OCI-LY7 (cell line): ENCODE measurements at regions not wholly inside any gene's neighbourhood (a gene's known extent, or its start where the extent isn't known, plus 50 kb on each side); places are given as distances from the start of the nearest gene placed in this dataset.

Source experiments
- BruUV-seq: library from RNA; stranded (reverse); fragments of 400-500 nt; replicated peaks from 2 replicates; lab custom pipeline; 2021; lab: Mats Ljungman, UMichigan
- CTCF ChIA-PET: fragments of 300-600 bp; sonication (Branson Sonifier 250); formaldehyde crosslinking; loops from one replicate; lab custom pipeline; 2022; ENCODE audit warnings: antibody characterized with exemption; ENCODE audit not compliant: unreplicated experiment; lab: Charles Lee
- POLR2A ChIA-PET: fragments of 300-600 bp; sonication (Branson Sonifier 250); formaldehyde crosslinking; loops from one replicate; lab custom pipeline; 2022; ENCODE audit warnings: antibody characterized with exemption; lab: Charles Lee
- DNase-seq: peaks from one replicate; pipeline ENCODE4 v3.0.0-alpha.2; 2015; ENCODE audit warnings: low spot score
- H2AFZ ChIP-seq: fragments of 200-600 bp; sonication (generic), shearing (Covaris generic); 2 replicates; pipeline ENCODE4 v1.6.1; 2014; ENCODE audit warnings: mild to moderate bottlenecking, antibody characterized with exemption, low read length, moderate library complexity
- H3K27ac ChIP-seq: fragments of 200-600 bp; sonication (generic); 2 replicates; pipeline ENCODE4 v1.5.1; 2014; ENCODE audit warnings: mixed run types, low read depth, mild to moderate bottlenecking, moderate library complexity, low read length, inconsistent platforms; ENCODE audit not compliant: poor library complexity, severe bottlenecking
- H3K36me3 ChIP-seq: fragments of 200-600 bp; sonication (generic); 2 replicates; pipeline ENCODE4 v1.6.1; 2014; ENCODE audit warnings: mild to moderate bottlenecking, antibody characterized with exemption, low read length, moderate library complexity, mixed read lengths; ENCODE audit not compliant: insufficient read depth
- H3K4me1 ChIP-seq: fragments of 200-600 bp; sonication (generic); 2 replicates; pipeline ENCODE4 v1.5.1; 2014; ENCODE audit warnings: mild to moderate bottlenecking, low read length; ENCODE audit not compliant: insufficient read depth, poor library complexity, severe bottlenecking
- H3K4me2 ChIP-seq: fragments of 200-600 bp; sonication (generic); 2 replicates; pipeline ENCODE4 v1.6.1; 2014; ENCODE audit warnings: mild to moderate bottlenecking, low read length
- H3K4me3 ChIP-seq: fragments of 200-600 bp; sonication (generic); 2 replicates; pipeline ENCODE4 v1.5.1; 2014; ENCODE audit warnings: mild to moderate bottlenecking, low read depth, low read length; ENCODE audit not compliant: poor library complexity, severe bottlenecking
- H3K79me2 ChIP-seq: fragments of 200-600 bp; sonication (generic); 2 replicates; pipeline ENCODE4 v1.6.1; 2016; ENCODE audit warnings: low read depth, mild to moderate bottlenecking, low read length, moderate library complexity, mixed read lengths; ENCODE audit not compliant: insufficient read depth
- H3K9me2 ChIP-seq: fragments of 200-600 bp; sonication (generic); 2 replicates; pipeline ENCODE4 v1.6.1; 2016; ENCODE audit warnings: mild to moderate bottlenecking, low read length, mixed read lengths; ENCODE audit not compliant: insufficient read depth
- H3K9me3 ChIP-seq: fragments of 200-600 bp; sonication (generic); 2 replicates; pipeline ENCODE4 v1.6.1; 2014; ENCODE audit warnings: mild to moderate bottlenecking, mixed run types, low read length, mixed read lengths
- H4K20me1 ChIP-seq: fragments of 200-600 bp; sonication (generic); 2 replicates; pipeline ENCODE4 v1.6.1; 2014; ENCODE audit warnings: mild to moderate bottlenecking, antibody characterized with exemption, low read length, moderate library complexity, mixed read lengths; ENCODE audit not compliant: insufficient read depth
- CTCF ChIP-seq: fragments of 200-600 bp; sonication (generic); conservative IDR thresholded peaks from 2 replicates; pipeline ENCODE4 v1.5.1; 2014; ENCODE audit warnings: mild to moderate bottlenecking, antibody characterized with exemption, low read length, moderate library complexity, mixed read lengths
- EZH2phosphoT487 ChIP-seq: fragments of 200-600 bp; sonication (generic); IDR thresholded peaks from 2 replicates; pipeline ENCODE4 v1.6.1; 2018; ENCODE audit warnings: low read depth, borderline replicate concordance, mild to moderate bottlenecking, mixed run types, antibody characterized with exemption, low read length, moderate library complexity, mixed read lengths
- intact Hi-C: fragments of 100-400 bp; cut with micrococcal nuclease; formaldehyde crosslinking; loops from one replicate; pipeline ENCODE4 v1.10.0; 2022; ENCODE audit not compliant: unreplicated experiment

DNA sequence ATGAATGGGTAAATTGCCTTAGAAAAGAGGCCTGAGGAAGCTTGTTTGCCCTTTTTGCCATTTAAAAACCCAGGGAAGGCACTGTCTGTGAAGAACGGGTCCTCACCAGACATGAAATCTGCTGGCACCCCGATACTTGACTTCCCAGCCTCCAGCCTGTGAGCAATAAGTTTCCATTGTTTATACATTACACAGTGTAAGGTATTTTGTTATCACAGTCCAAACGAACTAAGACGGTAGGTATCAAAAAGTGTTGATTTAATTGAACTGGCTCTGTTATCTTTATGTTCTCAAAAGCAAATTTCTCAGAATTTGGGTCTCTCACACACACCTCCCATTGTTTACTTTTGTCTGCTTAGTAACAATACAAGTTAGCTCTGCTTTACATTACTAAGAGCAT, 181.1 kb upstream of the MARCKS start:
- Histone ChIP-seq H3K4me3 (no peak overlapping the region), H4K20me1 (no peaks in the 10 kb centered on the region), H3K27ac (no peak overlapping the region), H3K4me2 (no peak overlapping the region), H3K4me1 (peaks cover 4% of the 10 kb centered on the region), H3K9me3 (no peaks in the 10 kb centered on the region), H2AFZ (no peak overlapping the region), H3K79me2 (no peaks in the 10 kb centered on the region), H3K36me3 (no peaks in the 10 kb centered on the region), H3K9me2 (no peaks in the 10 kb centered on the region)
- DNase-seq: no peak
- CTCF ChIA-PET: no interaction called here
- POLR2A ChIA-PET: interaction anchor here (0.6 kb wide), 1 partner anchor 117 kb away, joined by 4 read pairs; no protein-coding TSS in a partner anchor
- intact Hi-C loops: no loop called here
- TF ChIP-seq EZH2phosphoT487 (no peak), CTCF (no peak)
- BruUV-seq: no TSS peak

DNA sequence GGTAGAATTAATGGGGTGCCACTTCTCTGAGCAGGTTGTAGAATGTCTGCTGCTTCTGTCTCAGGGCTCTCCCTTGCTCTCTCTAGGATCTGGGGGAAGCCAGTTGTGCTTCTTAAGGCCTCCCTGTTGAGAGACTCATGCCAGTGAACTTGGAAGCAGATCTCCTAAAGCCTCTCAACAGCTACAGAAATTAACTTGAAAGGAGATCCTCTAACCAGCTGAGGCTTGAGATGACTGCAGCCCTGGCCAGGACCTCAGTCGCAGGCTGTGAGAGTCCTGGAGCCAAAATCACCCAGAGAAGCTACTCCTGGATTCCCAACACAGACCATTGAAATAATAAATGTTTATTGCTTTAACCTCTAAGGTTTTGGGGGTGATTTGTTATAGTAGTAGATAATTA, 180.2 kb upstream of the MARCKS start:
- Histone ChIP-seq H3K9me2 (no peaks in the 10 kb centered on the region), H3K36me3 (no peaks in the 10 kb centered on the region), H4K20me1 (no peaks in the 10 kb centered on the region), H3K79me2 (no peaks in the 10 kb centered on the region), H3K27ac (no peak overlapping the region), H2AFZ (no peak overlapping the region), H3K9me3 (no peaks in the 10 kb centered on the region), H3K4me2 (no peak overlapping the region), H3K4me1 (peaks cover 13% of the 10 kb centered on the region), H3K4me3 (no peak overlapping the region)
- no peak for TF ChIP-seq CTCF
- TF ChIP-seq EZH2phosphoT487: no peak
- intact Hi-C loops: no loop called here
- DNase-seq: no peak
- ChIA-PET POLR2A (interaction anchor here (0.6 to 1.6 kb wide), 5 partner anchors 8 to 673 kb away, joined by 3 to 9 read pairs (median 4); no protein-coding TSS in a partner anchor), CTCF (no interaction called here)
- BruUV-seq: no TSS peak

DNA sequence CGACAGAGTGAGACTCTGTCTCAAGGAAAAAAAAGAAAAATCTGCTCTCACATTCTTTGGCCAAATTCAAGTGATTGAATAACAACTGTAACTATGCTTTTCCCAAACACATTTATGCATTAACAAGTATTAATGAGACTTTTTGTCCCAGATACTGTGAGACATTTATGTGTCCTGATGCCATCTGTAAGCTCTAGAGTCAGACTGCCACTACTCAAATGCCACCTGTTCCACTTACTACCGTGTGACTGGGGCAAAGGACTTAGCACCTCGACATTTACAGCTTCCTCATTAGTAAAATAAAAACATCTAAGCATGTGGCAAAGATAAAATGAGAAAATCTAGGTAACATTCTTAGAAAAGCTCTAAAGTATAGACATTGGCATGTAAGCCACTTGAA, 178.1 kb upstream of the MARCKS start:
- no peaks in the 10 kb centered on the region for H3K9me2 ChIP-seq
- H3K4me3 ChIP-seq: no peak overlapping the region
- no peak overlapping the region for H3K27ac ChIP-seq
- H3K4me1 ChIP-seq: peaks cover 16% of the 10 kb centered on the region
- no peaks in the 10 kb centered on the region for H3K36me3 ChIP-seq
- no peak overlapping the region for H3K4me2 ChIP-seq
- no peak for DNase-seq
- TF ChIP-seq CTCF (no peak), EZH2phosphoT487 (no peak)
- no peak overlapping the region for H2AFZ ChIP-seq
- intact Hi-C loops: no loop called here
- POLR2A ChIA-PET: interaction anchor here (0.6 to 1.3 kb wide), 4 partner anchors 23 to 1613 kb away, joined by 3 to 4 read pairs (median 3); no protein-coding TSS in a partner anchor
- H3K79me2 ChIP-seq: no peaks in the 10 kb centered on the region
- CTCF ChIA-PET: no interaction called here
- H4K20me1 ChIP-seq: no peaks in the 10 kb centered on the region
- no peaks in the 10 kb centered on the region for H3K9me3 ChIP-seq
- no TSS peak for BruUV-seq
